T47D (cell line): ENCODE measurements at regions not wholly inside any gene's neighbourhood (a gene's known extent, or its start where the extent isn't known, plus 50 kb on each side); places are given as distances from the start of the nearest gene placed in this dataset.

Source experiments
- DNase-seq, 2 experiments: peaks; one replicate each; pipeline versions ENCODE4 v3.0.0 to v3.0.0-alpha.2; 2011 to 2012; ENCODE audit warnings: low read depth in 1 of 2, low spot score in 1 of 2
- JUND ChIP-seq: IDR thresholded peaks from 2 replicates; pipeline ENCODE4 v1.6.1; 2012; ENCODE audit warnings: low read depth
- in situ Hi-C: cut with HindIII; loops from 2 replicates; pipeline ENCODE4 v1.10.0; 2016; ENCODE audit warnings: low sequenced_read_pairs, low pct_unique_long_range_greater_than_20kb

GRCh38 chr10:43863859-43864591 is 215.3 kb upstream of the ZNF32 start:
- no peak for DNase-seq
- no peak for TF ChIP-seq JUND
- in situ Hi-C loops = no loop called here

GRCh38 chr10:43863270-43863669 is 214.6 kb upstream of the ZNF32 start:
- in situ Hi-C loops = no loop called here
- TF ChIP-seq JUND = no peak
- no peak for DNase-seq

DNA sequence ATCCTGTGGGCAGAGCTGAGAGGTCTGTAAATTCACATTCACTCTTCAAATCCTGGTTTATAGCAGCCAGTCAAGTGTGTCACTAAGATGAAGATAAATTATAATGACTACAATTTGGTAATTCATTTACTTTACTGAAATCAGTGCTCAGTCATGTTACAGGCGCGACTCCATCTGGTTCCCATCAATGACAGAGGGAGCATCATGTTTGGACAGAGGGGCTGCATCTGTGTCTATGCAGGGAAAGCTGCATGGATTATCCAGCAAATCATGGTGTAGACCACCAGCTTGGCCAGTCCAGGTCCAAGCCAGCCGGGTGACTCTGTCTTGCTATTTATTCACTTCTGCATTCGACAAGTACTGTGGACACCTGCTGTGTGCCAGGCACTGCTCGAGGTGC is 214.1 kb upstream of the ZNF32 start:
- no peak for TF ChIP-seq JUND
- no peak for DNase-seq
- in situ Hi-C loops = no loop called here

DNA sequence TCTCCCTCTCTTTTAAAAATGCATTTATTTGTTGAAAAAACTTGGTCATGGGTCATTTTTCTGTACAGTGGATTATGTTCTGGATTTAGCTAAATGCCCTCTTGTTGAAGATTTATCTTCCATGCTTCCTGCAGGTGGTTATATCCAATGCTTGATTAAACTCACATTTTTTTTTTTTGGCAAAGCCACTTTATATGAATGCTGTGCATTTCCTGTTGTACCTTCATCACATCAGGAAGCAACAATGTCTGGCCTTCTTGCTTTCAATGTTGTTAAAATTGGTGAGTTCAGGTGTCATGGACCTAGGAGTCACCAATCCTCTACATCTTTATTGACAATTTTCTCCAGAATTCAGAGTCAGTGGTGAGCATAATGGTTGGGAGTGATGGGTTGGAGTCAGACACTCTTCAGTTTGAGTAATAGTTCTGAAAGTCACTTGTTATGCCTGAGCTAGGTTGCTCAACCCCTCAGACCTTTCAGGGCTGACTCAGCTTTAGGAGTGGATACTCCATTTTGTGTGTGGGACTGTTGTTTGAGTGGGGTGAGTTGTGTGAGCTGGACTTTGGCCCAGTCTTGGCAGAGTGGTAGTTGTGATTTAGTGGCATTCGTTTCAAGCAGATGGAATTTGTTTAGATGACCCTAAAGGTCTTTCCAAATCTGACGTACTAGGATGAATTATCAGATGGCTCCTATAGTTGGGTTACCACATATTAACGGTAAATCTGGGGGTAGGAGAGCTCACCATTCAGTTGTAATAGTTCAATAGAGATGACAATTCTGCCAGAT is 213.5 kb upstream of the ZNF32 start:
- in situ Hi-C loops = no loop called here
- no peak for TF ChIP-seq JUND
- DNase-seq = no peak

DNA sequence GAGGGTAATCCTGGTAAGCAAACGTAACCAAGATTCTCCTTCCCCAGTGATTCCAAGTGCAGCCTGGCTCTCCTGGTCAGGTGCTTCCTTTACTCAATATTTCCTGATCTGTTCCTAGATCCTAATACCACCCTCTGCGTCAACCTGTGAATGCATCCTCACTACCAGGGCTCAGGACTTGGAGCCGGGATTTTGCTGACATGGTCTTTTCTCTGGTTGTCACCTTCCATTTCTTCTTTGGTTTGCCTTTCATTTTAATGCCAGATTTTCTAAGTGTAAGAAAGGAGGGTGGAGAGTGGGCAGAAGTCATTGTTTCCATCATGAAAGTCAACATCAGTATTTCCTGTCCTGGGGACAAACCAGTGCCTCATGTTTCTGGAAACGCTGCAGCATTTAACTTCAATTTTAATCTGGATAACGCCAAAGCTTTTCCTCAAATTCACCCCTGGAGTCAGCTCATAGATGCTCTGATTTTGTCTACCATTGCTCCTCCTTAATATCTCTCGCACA is 210.4 kb upstream of the ZNF32 start:
- in situ Hi-C loops = no loop called here
- TF ChIP-seq JUND = no peak
- DNase-seq = no peak

GRCh38 chr10:43857931-43858315 is 209.2 kb upstream of the ZNF32 start:
- in situ Hi-C loops = no loop called here
- no peak for TF ChIP-seq JUND
- DNase-seq = no peak

- DNase-seq = no peak
- in situ Hi-C loops = no loop called here
- no peak for TF ChIP-seq JUND
Observed at GRCh38 chr10:43857206-43857930, 208.7 kb upstream of the ZNF32 start.

DNA sequence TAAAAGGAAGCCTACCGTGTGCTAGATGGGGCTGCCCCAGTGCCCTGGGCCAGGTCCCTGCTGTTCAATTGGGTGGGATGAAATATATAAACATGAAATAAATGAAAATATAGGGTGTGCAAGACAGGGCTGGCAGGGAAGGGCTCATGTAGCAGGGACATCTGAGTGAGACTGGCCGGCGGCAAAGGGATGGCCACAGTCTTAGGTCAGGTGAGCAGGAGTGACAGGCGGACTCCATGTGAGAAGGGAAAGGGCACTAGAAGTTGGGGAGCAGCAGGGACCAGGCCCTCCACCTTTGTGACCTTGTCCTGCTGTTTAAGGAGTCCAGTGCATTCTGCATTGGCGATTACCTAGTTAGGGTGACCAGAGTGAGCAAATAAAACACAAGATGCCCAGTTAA is 207.6 kb upstream of the ZNF32 start:
- no peak for TF ChIP-seq JUND
- DNase-seq = no peak
- in situ Hi-C loops = no loop called here

- no peak for DNase-seq
- in situ Hi-C loops = no loop called here
- TF ChIP-seq JUND = no peak
Observed at GRCh38 chr10:43855667-43856210, 207.1 kb upstream of the ZNF32 start.

DNA sequence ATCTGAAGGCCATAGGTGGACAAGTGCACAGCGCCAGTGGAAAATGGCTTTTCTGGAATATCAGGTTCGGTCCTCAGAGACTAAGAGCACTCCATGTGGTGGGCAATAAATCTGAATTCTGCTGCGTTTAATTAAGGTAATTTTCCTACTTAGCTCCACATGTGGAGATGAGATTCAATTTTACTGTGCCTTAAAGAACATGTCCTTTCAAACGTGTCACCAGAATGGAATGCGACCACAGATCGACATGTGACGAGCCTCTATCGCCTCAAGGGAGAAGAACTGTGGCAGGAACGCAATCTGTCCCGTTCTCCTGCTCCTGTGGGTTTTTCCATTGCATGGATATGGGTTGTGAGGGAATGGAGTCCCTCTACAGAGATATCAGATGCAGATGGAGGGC is 205.3 kb upstream of the ZNF32 start:
- TF ChIP-seq JUND = peak; percentile 71
- peak; percentile 68 to 98 for DNase-seq
- in situ Hi-C loops = no loop called here

- in situ Hi-C loops = no loop called here
- no peak for TF ChIP-seq JUND
- DNase-seq = no peak
Observed at GRCh38 chr10:43853369-43853768, 204.7 kb upstream of the ZNF32 start.

DNA sequence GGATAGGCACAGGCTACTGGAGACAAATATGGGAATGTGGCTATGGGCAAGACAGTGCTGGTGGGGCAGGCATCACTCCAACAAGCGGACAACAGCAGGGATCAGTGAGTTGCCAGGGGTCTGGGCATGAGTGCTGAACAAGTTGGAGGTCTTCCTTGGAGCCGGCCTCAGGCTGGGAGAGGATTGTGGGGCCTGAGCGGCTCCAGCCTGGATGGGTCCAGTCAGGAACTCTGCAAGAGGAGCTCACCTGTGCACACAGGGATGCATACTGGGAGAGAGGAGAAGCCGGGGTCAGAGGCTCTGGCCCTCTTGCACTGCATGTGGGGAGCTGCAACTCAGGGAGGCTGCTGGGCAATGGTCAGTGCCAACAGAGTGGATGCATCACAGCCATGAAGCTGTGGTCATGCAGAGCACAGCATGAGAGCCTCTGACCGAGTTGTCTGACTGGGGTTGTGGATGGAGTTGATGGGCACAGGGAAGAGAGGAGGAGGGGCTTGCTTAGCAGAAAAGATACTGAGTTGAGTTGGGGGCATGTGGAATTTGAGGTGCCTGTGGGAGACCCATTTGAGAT is 204.0 kb upstream of the ZNF32 start:
- no peak for TF ChIP-seq JUND
- no peak for DNase-seq
- in situ Hi-C loops = no loop called here
